ENCODE measurements at regions not wholly inside any gene's neighbourhood (a gene's known extent, or its start where the extent isn't known, plus 50 kb on each side); places are given as distances from the start of the nearest gene placed in this dataset.

- TF ChIP-seq POLR2AphosphoS5 (IDR thresholded peaks at IDR 0.05; ENCODE audit: low read depth, low read length) (no peak), POLR2A (IDR thresholded peaks at IDR 0.05; ENCODE audit: low read depth, low read length) (no peak)
These were observed 384.2 kb downstream of the DTWD2 start for GRCh38 chr5:118604106-118604505.

Data from GM12892 (cell line).